Fibroblast of villous mesenchyme (primary cell): ENCODE measurements at regions not wholly inside any gene's neighbourhood (a gene's known extent, or its start where the extent isn't known, plus 50 kb on each side); places are given as distances from the start of the nearest gene placed in this dataset.
"Not testable (repeated sequence)": the region's sequence is repeated elsewhere in the genome, so short reads cannot be mapped to it uniquely, and the experiment has no call there.

Experiments
- DNase-seq: peaks from one replicate; pipeline ENCODE4 v3.0.0-alpha.2; 2010; ENCODE audit warnings: low read depth
- H3K4me3 ChIP-seq: 2 replicates; pipeline ENCODE4 v1.5.1; 2011; ENCODE audit warnings: low read depth, mild to moderate bottlenecking, low read length
- TF ChIP-seq, protein P1 (sequence below): IDR thresholded peaks from 2 replicates; pipeline ENCODE4 v1.5.1; 2012; ENCODE audit warnings: low read depth, mild to moderate bottlenecking, low read length; ENCODE audit not compliant: insufficient read depth

DNA sequence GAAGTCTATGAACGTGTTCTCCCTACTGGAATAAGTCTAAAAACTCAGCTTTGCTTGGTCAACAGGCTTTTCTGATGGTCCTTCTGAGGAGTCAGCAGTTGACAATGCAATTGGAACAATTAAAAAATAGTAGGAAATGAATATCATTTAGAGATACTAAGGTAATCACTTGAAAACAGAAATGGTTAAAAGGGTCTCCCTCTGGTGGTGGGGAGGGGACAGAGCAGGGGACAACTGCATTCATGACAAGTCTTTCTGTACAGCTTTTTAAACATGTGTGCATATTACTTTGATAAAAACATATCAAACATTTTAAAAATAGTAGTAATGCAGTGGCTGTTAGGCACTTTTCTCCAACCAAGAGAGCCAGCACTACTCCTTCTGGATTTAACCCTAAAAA lies 119.9 kb upstream of the FHIT start:
- DNase-seq: peak; percentile 3
- H3K4me3 ChIP-seq: no peak overlapping the region
- TF ChIP-seq, protein P1, sequence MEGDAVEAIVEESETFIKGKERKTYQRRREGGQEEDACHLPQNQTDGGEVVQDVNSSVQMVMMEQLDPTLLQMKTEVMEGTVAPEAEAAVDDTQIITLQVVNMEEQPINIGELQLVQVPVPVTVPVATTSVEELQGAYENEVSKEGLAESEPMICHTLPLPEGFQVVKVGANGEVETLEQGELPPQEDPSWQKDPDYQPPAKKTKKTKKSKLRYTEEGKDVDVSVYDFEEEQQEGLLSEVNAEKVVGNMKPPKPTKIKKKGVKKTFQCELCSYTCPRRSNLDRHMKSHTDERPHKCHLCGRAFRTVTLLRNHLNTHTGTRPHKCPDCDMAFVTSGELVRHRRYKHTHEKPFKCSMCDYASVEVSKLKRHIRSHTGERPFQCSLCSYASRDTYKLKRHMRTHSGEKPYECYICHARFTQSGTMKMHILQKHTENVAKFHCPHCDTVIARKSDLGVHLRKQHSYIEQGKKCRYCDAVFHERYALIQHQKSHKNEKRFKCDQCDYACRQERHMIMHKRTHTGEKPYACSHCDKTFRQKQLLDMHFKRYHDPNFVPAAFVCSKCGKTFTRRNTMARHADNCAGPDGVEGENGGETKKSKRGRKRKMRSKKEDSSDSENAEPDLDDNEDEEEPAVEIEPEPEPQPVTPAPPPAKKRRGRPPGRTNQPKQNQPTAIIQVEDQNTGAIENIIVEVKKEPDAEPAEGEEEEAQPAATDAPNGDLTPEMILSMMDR: peak; percentile 48

DNA sequence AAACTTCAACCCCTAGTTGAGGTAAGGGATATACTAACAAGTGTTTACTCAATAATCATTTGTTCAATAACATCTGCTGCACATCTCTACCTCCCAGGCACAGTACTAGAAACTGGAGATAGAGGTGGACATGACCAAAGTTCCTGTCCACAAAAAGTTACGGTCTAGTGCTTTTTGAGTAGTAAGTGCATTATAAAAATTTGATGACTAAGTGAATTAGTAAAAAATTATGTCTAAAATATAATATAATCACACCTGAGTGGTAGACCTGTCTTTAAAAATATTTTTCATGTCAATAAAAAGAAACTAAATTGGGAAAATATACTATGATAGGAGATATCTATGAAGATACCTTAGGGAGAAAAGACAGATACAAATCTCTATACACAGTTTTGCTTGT lies 121.5 kb upstream of the FHIT start:
- TF ChIP-seq, protein P1: no peak
- H3K4me3 ChIP-seq: no peak overlapping the region
- no peak for DNase-seq

DNA sequence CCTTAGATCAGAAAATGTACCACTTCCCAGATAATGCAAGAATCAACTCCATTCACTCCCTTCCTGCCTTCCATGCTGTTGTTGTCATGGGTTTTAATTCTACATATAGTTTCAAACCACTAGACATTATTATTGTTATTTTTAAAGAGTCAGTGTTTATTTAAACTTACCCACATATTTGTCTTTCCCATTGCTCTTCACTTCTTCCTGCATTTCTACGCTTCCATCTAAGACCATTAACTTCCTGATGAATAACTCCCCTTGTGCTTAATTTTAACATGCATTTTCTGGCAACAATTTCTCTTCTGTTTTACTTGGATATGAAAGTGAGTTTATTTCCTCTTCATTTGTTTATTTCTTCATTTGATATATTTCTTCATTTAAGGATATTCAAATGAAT lies 127.1 kb upstream of the FHIT start:
- no peak for DNase-seq
- TF ChIP-seq, protein P1: no peak
- no peak overlapping the region for H3K4me3 ChIP-seq

DNA sequence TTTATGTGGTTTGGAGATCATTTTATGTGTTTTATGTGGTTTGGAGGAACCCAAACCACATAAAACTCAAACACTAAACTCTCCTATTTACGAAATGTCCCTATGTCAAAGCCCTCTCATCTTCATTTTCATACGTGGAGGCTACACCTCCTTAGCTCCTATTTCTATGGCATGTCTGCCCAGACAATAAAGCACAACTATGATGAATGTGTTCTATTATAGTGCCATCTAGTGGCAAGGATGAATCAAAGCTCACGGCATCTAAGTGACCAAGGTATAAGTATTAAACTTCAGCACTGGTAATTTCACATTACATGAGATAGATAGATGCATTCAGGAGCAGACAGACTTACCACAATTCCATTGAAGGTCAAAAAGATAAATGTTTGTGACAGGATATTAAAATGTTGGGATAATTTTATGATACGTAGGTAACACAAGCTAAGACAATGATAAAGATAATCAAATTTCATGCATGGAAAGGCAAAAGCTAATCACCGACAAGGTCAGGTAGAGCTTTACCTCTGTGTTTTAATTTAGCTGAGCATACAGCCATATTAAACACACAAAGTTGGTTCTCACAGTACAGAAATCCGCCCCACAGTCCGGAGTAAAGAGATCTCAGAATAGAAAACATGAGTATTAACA lies 130.6 kb upstream of the FHIT start:
- DNase-seq: peak; percentile 21
- no peak overlapping the region for H3K4me3 ChIP-seq
- TF ChIP-seq, protein P1: peak; percentile 54

DNA sequence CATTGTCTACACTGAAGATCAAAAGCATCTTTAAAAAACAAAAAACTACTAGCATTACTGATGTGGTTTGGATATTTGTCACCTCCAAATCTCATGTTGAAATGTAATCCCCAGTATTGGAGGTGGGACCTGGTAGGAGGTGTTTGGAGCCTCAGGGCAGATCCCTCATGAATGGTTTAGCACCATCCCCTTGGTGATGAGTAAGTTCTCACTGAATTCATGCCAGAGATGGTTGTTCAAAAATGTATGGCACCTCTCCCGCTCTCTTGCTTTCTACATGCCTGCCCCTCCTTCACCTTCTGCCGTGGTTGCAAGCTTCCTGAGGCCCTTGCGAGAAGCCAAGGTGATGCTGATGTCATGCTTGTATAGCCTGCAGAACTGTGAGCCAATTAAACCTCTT lies 136.6 kb upstream of the FHIT start:
- no peak for DNase-seq
- no peak overlapping the region for H3K4me3 ChIP-seq
- TF ChIP-seq, protein P1: no peak

DNA sequence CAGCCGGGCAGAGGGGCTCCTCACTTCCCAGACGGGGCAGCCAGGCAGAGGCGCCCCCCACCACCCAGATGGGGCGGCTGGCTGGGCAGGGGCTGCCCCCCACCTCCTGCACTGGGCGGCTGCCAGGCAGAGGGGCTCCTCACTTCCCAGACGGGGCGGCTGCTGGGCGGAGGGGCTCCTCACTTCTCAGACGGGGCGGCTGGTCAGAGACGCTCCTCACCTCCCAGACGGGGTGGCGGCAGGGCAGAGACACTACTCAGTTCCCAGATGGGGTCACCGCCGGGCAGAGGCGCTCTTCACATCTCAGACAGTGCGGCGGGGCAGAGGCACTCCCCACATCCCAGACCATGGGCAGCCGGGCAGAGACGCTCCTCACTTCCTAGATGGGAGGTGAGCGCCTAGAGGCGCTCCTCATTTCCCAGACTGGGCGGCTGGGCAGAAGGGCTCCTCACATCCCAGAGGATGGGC lies 142.3 kb upstream of the FHIT start:
- not testable (repeated sequence) for DNase-seq

DNA sequence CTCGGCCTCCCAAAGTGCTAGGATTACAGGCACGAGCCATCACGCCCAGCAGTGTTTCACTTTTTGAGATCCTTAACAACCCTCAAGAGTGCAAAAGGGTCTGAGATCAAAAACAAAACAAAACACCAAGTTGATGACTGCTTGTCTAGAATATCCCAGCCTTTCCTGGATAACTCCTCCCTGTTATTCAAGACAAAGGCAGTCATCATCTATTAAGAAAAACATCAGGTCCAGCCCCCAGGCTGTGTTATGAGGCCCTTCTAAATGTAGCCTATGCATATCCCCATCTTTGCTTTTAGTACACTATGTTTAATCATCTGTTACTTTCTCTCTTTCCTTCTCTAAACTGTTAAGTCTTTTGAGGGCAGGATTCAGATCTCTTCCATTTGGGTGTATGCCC lies 150.1 kb upstream of the FHIT start:
- TF ChIP-seq, protein P1: no peak
- no peak for DNase-seq
- no peak overlapping the region for H3K4me3 ChIP-seq

More for the DNA sequence above, 142.3 kb upstream of the FHIT start:
- H3K4me3 ChIP-seq: not testable (repeated sequence)
